Stimulated activated naive CD8-positive, alpha-beta T cell treated with anti-CD3 and anti-CD28 coated beads, Interleukin-15, amount 100 ng/mL, for 72 hours (primary cell): ENCODE measurements at regions not wholly inside any gene's neighbourhood (a gene's known extent, or its start where the extent isn't known, plus 50 kb on each side); places are given as distances from the start of the nearest gene placed in this dataset.

Experiments
- ATAC-seq: fragments of 150-1000 bp; cut with Tn5 transposase; 2 replicates; pipeline ENCODE4 v1.10.0; 2021; ENCODE audit warnings: mild to moderate bottlenecking, moderate library complexity
- DNase-seq, 2 donors: peaks; one replicate each; pipeline ENCODE4 v3.0.0; 2021 to 2022
- H3K27ac Mint-ChIP-seq, 2 donors: one replicate each; pipeline ENCODE4 v1.8.0; 2022; ENCODE audit warnings: mild to moderate bottlenecking in 2 of 2, mixed read lengths in 2 of 2, moderate library complexity in 2 of 2
- H3K27me3 Mint-ChIP-seq: one replicate; pipeline ENCODE4 v1.8.0; 2022; ENCODE audit warnings: mixed read lengths
- H3K4me1 Mint-ChIP-seq: one replicate; pipeline ENCODE4 v1.8.0; 2022; ENCODE audit warnings: mild to moderate bottlenecking, mixed read lengths
- H3K4me3 Mint-ChIP-seq, 2 donors: one replicate each; pipeline ENCODE4 v1.8.0; 2022; ENCODE audit warnings: mild to moderate bottlenecking in 2 of 2, mixed read lengths in 2 of 2, moderate library complexity in 1 of 2
- H3K9me3 Mint-ChIP-seq, 2 donors: one replicate each; pipeline ENCODE4 v1.8.0; 2022; ENCODE audit warnings: mixed read lengths in 2 of 2

- no peak for DNase-seq
- H3K27me3 Mint-ChIP-seq = peaks cover 56% of the 10 kb centered on the region
- peaks cover 0 to 51% of the 10 kb centered on the region in 2 donors for H3K9me3 Mint-ChIP-seq
- no peak overlapping the region for H3K4me3 Mint-ChIP-seq
- H3K4me1 Mint-ChIP-seq = no peaks in the 10 kb centered on the region
- no peak overlapping the region for H3K27ac Mint-ChIP-seq
- no peak for ATAC-seq
Measured at GRCh38 chr6:40015530-40015929, 81.3 kb upstream of the MOCS1 start.

- no peak overlapping the region for H3K27ac Mint-ChIP-seq
- ATAC-seq (no peak), DNase-seq (no peak)
- peaks cover 51% of the 10 kb centered on the region for H3K27me3 Mint-ChIP-seq
- H3K9me3 Mint-ChIP-seq = peaks cover 0 to 16% of the 10 kb centered on the region in 2 donors
- no peaks in the 10 kb centered on the region for H3K4me1 Mint-ChIP-seq
- no peak overlapping the region for H3K4me3 Mint-ChIP-seq
Measured at GRCh38 chr6:40011844-40012243, 77.6 kb upstream of the MOCS1 start.

DNA sequence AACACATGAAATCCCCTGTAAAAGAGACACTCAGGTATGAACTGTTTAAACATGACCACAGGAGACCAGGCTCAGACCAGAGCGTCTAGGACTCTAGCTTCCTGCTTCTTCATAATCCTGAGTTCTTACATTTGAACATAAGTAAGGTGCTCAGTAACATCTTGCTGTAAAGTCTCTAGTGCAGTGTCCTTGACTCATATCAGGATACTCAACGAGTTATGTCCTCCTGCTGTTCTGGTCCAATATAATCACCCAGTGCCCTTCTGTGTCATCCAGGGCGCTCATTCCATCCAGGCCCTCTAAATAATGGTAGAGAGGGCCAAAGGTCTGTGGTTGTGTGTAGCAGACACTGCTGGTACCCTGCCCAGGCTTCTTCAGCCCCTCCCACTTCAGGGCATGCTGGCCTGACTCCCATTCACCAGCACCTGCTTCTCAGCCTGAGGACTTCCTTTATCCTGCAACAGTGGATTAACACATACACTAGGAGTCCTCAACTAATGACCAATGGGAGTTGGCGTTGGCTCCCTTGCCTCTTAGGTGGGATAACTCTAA lies 66.8 kb upstream of the MOCS1 start:
- H3K27ac Mint-ChIP-seq = no peak overlapping the region
- H3K4me3 Mint-ChIP-seq = no peak overlapping the region
- DNase-seq = no peak
- no peaks in the 10 kb centered on the region for H3K4me1 Mint-ChIP-seq
- no peak for ATAC-seq
- peaks cover 44 to 59% of the 10 kb centered on the region in 2 donors for H3K9me3 Mint-ChIP-seq
- peaks cover 24% of the 10 kb centered on the region for H3K27me3 Mint-ChIP-seq

GRCh38 chr6:39999006-39999867 lies 65.0 kb upstream of the MOCS1 start:
- DNase-seq (no peak), ATAC-seq (no peak)
- Mint-ChIP-seq H3K27me3 (peaks cover 22% of the 10 kb centered on the region), H3K27ac (no peak overlapping the region), H3K9me3 (peaks cover 42 to 62% of the 10 kb centered on the region in 2 donors), H3K4me3 (no peak overlapping the region), H3K4me1 (no peaks in the 10 kb centered on the region)

- H3K27ac Mint-ChIP-seq = no peak overlapping the region
- DNase-seq = no peak
- H3K4me3 Mint-ChIP-seq = no peak overlapping the region
- H3K27me3 Mint-ChIP-seq = peaks cover 16% of the 10 kb centered on the region
- no peaks in the 10 kb centered on the region for H3K4me1 Mint-ChIP-seq
- no peak for ATAC-seq
- peaks cover 35 to 59% of the 10 kb centered on the region in 2 donors for H3K9me3 Mint-ChIP-seq
Measured at GRCh38 chr6:39998126-39998525, 63.9 kb upstream of the MOCS1 start.

DNA sequence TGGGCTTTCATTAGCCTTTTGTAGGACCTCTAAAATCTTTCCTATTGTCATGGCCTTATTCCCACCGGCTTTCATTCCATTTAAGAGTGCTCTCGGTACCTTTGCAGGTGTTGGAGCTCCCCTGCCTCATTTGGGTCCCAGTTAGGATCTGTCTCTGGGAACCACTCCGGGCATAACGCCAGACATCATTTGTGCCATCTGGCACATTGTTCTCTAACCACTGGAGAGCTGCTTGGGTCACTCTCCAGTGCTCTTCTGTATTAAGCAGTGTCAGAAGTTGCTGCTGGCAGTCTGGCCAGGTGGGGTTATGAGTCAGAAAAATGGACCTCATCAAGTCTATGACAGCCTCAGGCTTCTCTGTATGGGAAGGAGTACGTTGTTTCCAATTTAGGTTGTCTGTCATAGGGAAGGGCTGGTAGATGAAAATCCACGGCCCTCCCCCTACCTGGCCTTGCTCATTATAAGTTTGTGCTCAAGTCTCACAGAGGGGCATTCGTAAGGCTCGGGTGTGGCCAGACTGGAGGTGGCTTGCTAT lies 62.9 kb upstream of the MOCS1 start:
- no peak overlapping the region for H3K27ac Mint-ChIP-seq
- H3K9me3 Mint-ChIP-seq = peaks cover 38 to 66% of the 10 kb centered on the region in 2 donors
- peaks cover 16% of the 10 kb centered on the region for H3K27me3 Mint-ChIP-seq
- H3K4me1 Mint-ChIP-seq = no peaks in the 10 kb centered on the region
- no peak overlapping the region for H3K4me3 Mint-ChIP-seq
- no peak for ATAC-seq
- DNase-seq = no peak

GRCh38 chr6:39995633-39996032 lies 61.4 kb upstream of the MOCS1 start:
- Mint-ChIP-seq H3K9me3 (peaks cover 38 to 65% of the 10 kb centered on the region in 2 donors), H3K27ac (no peak overlapping the region), H3K4me3 (no peak overlapping the region), H3K27me3 (peaks cover 16% of the 10 kb centered on the region), H3K4me1 (no peaks in the 10 kb centered on the region)
- DNase-seq (no peak), ATAC-seq (no peak)

GRCh38 chr6:39992861-39993622 lies 58.8 kb upstream of the MOCS1 start:
- Mint-ChIP-seq H3K4me1 (no peaks in the 10 kb centered on the region), H3K9me3 (peaks cover 20 to 39% of the 10 kb centered on the region in 2 donors), H3K27ac (no peak overlapping the region), H3K4me3 (no peak overlapping the region), H3K27me3 (no peaks in the 10 kb centered on the region)
- DNase-seq (no peak), ATAC-seq (no peak)
